ENCODE measurements at regions not wholly inside any gene's neighbourhood (a gene's known extent, or its start where the extent isn't known, plus 50 kb on each side); places are given as distances from the start of the nearest gene placed in this dataset.

DNA sequence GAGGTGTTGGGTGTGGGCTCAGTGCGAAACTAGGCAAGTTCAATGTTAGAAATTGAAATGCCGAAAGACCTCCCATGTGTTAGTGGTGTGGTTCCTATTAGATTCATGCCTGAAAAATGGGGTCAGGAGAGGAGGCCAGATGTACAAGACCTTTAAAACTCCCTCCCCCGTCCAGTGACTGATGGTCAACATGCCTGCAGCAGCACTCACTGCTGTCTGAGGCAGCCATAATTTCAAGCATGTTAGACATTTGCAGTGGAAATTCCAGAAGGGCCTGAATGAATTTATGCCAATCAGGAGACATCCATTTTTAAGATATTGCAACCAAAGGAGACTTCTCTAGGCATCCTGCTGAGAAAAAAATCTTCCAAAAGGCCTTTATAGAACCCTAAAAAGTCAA, 426.9 kb upstream of the NBEA start:
- TF ChIP-seq, protein P1, sequence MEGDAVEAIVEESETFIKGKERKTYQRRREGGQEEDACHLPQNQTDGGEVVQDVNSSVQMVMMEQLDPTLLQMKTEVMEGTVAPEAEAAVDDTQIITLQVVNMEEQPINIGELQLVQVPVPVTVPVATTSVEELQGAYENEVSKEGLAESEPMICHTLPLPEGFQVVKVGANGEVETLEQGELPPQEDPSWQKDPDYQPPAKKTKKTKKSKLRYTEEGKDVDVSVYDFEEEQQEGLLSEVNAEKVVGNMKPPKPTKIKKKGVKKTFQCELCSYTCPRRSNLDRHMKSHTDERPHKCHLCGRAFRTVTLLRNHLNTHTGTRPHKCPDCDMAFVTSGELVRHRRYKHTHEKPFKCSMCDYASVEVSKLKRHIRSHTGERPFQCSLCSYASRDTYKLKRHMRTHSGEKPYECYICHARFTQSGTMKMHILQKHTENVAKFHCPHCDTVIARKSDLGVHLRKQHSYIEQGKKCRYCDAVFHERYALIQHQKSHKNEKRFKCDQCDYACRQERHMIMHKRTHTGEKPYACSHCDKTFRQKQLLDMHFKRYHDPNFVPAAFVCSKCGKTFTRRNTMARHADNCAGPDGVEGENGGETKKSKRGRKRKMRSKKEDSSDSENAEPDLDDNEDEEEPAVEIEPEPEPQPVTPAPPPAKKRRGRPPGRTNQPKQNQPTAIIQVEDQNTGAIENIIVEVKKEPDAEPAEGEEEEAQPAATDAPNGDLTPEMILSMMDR (IDR thresholded peaks at IDR 0.05), result no peak
- TF ChIP-seq POLR2A (IDR thresholded peaks at IDR 0.05), result no peak

All from Peyer's patch (tissue), 4 donors.